ENCODE measurements at regions not wholly inside any gene's neighbourhood (a gene's known extent, or its start where the extent isn't known, plus 50 kb on each side); places are given as distances from the start of the nearest gene placed in this dataset.

DNA sequence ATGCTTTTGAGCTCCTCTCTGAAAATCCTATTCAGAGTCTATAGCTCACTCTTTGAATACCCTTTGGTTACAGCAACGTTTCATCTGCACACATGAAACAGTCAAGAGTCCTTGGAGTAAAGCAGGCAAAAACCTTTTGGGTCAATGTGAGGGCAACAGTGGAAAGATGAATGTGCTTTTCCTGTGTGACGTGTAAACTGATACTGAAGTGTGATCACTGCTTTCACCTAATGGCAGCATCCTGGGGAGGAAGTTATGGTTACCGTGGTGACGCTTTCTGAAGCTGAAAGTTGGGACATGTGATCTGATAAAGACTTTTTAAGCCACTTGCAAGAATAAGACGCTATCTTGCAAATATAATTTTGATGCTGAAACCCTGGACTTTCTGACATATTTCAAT lies 160.0 kb downstream of the SEC16B start:
- Histone ChIP-seq H3K4me3 (ENCODE audit: low read depth in 1 of 3, low read length in 3 of 3) (no peak overlapping the region), H3K4me1 (ENCODE audit: control insufficient read depth in 3 of 3, insufficient read depth in 2 of 3, low read depth in 1 of 3, low read length in 2 of 3) (no peaks in the 10 kb centered on the region), H3K27ac (ENCODE audit: low read depth in 1 of 3, low read length in 2 of 3) (no peak overlapping the region), H3K36me3 (ENCODE audit: control insufficient read depth in 3 of 3, insufficient read depth in 2 of 3, low read depth in 1 of 3, low read length in 3 of 3) (no peaks in the 10 kb centered on the region), H3K27me3 (ENCODE audit: control insufficient read depth in 3 of 3, insufficient read depth in 3 of 3, low read length in 3 of 3) (no peaks in the 10 kb centered on the region), H3K9me3 (ENCODE audit: control insufficient read depth in 2 of 2, insufficient read depth in 1 of 2, low read depth in 1 of 2, low read length in 1 of 2) (peaks cover 0 to 3% of the 10 kb centered on the region in 2 donors)
- DNase-seq (no peak), FAIRE-seq (no peak)
- 60 to 74% (median 67%) methylated on average over 5 of the region's 5 CpGs for WGBS, 3 donors

DNA sequence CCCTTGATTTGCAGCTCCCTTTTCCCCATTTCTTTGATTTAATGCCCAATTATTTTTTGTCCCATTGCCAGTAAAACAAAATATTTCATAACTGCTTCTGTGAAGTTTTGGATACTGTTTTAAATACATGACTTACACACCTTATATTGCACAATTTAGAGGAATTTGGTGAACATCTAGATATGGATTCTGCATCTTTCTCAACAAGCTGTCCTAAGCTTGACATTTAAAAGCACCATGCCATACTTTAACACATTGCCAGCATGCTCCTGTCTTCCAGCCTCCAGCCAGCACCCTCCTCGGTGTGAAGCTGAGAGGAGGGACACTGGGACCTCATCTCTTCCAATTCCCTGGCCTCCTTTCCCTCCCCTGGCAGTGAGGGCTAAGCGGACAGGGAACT lies 167.6 kb downstream of the SEC16B start:
- no peak for FAIRE-seq
- no peak for DNase-seq
- WGBS, 3 donors, result 68 to 73% (median 71%) methylated on average over 2 of the region's 2 CpGs
- H3K4me1 ChIP-seq (ENCODE audit: control insufficient read depth in 3 of 3, insufficient read depth in 2 of 3, low read depth in 1 of 3, low read length in 2 of 3), result no peaks in the 10 kb centered on the region
- peaks cover 0 to 6% of the 10 kb centered on the region in 2 donors for H3K9me3 ChIP-seq (ENCODE audit: control insufficient read depth in 2 of 2, insufficient read depth in 1 of 2, low read depth in 1 of 2, low read length in 1 of 2)
- H3K36me3 ChIP-seq (ENCODE audit: control insufficient read depth in 3 of 3, insufficient read depth in 2 of 3, low read depth in 1 of 3, low read length in 3 of 3), result no peaks in the 10 kb centered on the region
- H3K27ac ChIP-seq (ENCODE audit: low read depth in 1 of 3, low read length in 2 of 3), result no peak overlapping the region
- no peak overlapping the region for H3K4me3 ChIP-seq (ENCODE audit: low read depth in 1 of 3, low read length in 3 of 3)
- peaks cover 0 to 6% (median 2%) of the 10 kb centered on the region in 3 donors for H3K27me3 ChIP-seq (ENCODE audit: control insufficient read depth in 3 of 3, insufficient read depth in 3 of 3, low read length in 3 of 3)

DNA sequence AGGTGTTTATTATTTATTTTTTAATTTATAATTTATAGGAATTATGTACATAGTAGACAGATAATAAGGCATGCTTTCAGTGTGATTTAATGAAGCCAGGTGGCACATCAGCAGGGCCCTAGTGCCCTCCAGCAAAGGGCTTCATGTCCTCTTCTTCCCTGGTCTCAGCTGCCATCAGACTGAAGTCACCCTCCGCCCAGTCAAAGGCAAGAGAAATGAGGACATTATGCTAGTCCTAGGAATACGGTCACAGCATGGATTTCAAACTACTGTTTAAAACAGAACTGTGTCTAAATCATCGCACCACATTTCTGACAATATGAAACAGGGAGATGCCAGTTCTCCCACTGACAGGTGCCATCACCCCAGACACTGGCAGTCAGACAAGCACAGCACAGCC lies 168.1 kb downstream of the SEC16B start:
- no peak overlapping the region for H3K27ac ChIP-seq (ENCODE audit: low read depth in 1 of 3, low read length in 2 of 3)
- no peak for FAIRE-seq
- H3K36me3 ChIP-seq (ENCODE audit: control insufficient read depth in 3 of 3, insufficient read depth in 2 of 3, low read depth in 1 of 3, low read length in 3 of 3), result no peaks in the 10 kb centered on the region
- H3K9me3 ChIP-seq (ENCODE audit: control insufficient read depth in 2 of 2, insufficient read depth in 1 of 2, low read depth in 1 of 2, low read length in 1 of 2), result peaks cover 0 to 6% of the 10 kb centered on the region in 2 donors
- no peaks in the 10 kb centered on the region for H3K4me1 ChIP-seq (ENCODE audit: control insufficient read depth in 3 of 3, insufficient read depth in 2 of 3, low read depth in 1 of 3, low read length in 2 of 3)
- 90 to 94% (median 92%) methylated on average over 3 of the region's 3 CpGs for WGBS, 3 donors
- peaks cover 0 to 6% (median 2%) of the 10 kb centered on the region in 3 donors for H3K27me3 ChIP-seq (ENCODE audit: control insufficient read depth in 3 of 3, insufficient read depth in 3 of 3, low read length in 3 of 3)
- no peak overlapping the region for H3K4me3 ChIP-seq (ENCODE audit: low read depth in 1 of 3, low read length in 3 of 3)
- no peak for DNase-seq

DNA sequence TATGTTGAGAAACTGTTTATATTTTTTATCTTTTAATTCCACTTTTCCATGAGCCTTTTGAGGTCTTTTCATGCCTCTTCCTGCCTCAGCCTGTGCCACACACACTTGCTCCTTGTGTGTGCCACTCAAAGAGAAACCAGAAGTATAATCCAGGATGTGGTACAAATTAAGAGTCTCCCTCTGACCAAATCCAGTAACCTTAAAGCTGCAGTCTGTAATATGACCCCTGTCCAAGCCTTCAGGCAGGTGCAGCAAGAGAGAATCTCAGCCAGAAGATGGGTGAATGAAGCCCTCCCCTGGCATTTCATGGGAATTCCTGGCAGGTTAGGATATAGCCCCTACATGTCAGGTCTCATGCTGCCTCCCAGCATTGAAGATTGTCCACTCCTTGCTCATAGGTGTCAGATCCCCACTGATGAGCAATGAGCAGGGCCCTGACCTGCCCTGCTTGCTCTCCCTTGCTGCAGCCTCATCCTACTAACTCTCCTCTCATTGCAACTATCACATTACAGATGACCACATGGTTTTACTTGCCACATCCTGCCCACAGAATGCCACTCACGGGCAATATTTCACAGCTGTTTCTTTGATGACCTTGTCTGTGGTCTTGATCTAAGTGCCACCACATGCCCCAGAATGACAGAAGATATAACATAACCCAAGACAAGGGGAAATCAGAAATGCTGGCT lies 169.3 kb downstream of the SEC16B start:
- Histone ChIP-seq H3K36me3 (ENCODE audit: control insufficient read depth in 3 of 3, insufficient read depth in 2 of 3, low read depth in 1 of 3, low read length in 3 of 3) (no peaks in the 10 kb centered on the region), H3K4me1 (ENCODE audit: control insufficient read depth in 3 of 3, insufficient read depth in 2 of 3, low read depth in 1 of 3, low read length in 2 of 3) (no peaks in the 10 kb centered on the region), H3K4me3 (ENCODE audit: low read depth in 1 of 3, low read length in 3 of 3) (no peak overlapping the region), H3K27ac (ENCODE audit: low read depth in 1 of 3, low read length in 2 of 3) (no peak overlapping the region), H3K27me3 (ENCODE audit: control insufficient read depth in 3 of 3, insufficient read depth in 3 of 3, low read length in 3 of 3) (peaks cover 0 to 6% (median 2%) of the 10 kb centered on the region in 3 donors), H3K9me3 (ENCODE audit: control insufficient read depth in 2 of 2, insufficient read depth in 1 of 2, low read depth in 1 of 2, low read length in 1 of 2) (peaks cover 0 to 6% of the 10 kb centered on the region in 2 donors)
- no peak for DNase-seq
- FAIRE-seq, result no peak
- WGBS, 3 donors, result 33 to 76% (median 42%) methylated on average over 1 of the region's 1 CpG

DNA sequence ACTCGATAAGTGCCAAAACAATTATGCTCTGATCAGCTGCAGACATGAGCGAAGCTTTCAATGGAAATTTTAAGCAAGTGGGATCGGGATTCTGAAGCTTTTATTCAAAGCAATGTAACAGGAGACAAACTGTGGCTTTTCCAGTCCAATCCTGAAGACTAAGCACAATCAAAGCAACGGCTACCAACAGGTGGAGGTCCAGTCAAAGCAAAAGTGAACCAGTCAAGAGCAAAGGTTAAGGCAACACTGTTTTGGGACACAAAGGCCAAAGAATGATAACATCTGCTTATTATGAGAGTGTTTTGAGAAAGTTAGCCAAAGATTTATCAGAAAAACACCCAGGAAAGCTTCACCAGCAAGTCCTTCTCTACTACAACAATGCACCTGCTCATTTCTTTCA lies 170.1 kb downstream of the SEC16B start:
- Histone ChIP-seq H3K36me3 (ENCODE audit: control insufficient read depth in 3 of 3, insufficient read depth in 2 of 3, low read depth in 1 of 3, low read length in 3 of 3) (no peaks in the 10 kb centered on the region), H3K4me1 (ENCODE audit: control insufficient read depth in 3 of 3, insufficient read depth in 2 of 3, low read depth in 1 of 3, low read length in 2 of 3) (no peaks in the 10 kb centered on the region), H3K4me3 (ENCODE audit: low read depth in 1 of 3, low read length in 3 of 3) (no peak overlapping the region), H3K27ac (ENCODE audit: low read depth in 1 of 3, low read length in 2 of 3) (no peak overlapping the region), H3K27me3 (ENCODE audit: control insufficient read depth in 3 of 3, insufficient read depth in 3 of 3, low read length in 3 of 3) (peaks cover 0 to 6% (median 2%) of the 10 kb centered on the region in 3 donors), H3K9me3 (ENCODE audit: control insufficient read depth in 2 of 2, insufficient read depth in 1 of 2, low read depth in 1 of 2, low read length in 1 of 2) (peaks cover 0 to 6% of the 10 kb centered on the region in 2 donors)
- DNase-seq (no peak), FAIRE-seq (no peak)
- 71 to 81% (median 73%) methylated on average over 4 of the region's 4 CpGs for WGBS, 3 donors

DNA sequence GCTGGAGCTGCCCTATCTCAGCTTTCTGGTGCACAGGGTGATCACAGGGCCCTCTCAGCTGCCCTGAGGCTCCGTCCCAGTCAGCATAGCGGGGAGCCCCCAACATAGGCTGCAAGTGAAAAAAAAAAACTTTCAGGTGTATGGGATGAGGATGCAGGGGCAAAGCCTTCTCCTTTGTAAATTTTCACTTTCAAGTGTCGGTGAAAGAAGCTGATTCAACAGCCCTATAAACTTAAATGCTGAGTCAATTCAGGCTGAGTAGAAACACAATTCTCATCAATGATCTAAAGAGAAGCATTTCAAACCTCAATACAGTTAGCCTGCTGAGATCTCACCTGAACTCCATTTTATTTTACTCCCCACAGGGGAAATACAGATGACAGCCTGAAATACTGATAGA lies 171.2 kb downstream of the SEC16B start:
- FAIRE-seq, result no peak
- Histone ChIP-seq H3K9me3 (ENCODE audit: control insufficient read depth in 2 of 2, insufficient read depth in 1 of 2, low read depth in 1 of 2, low read length in 1 of 2) (peaks cover 0 to under 1% of the 10 kb centered on the region in 2 donors), H3K4me3 (ENCODE audit: low read depth in 1 of 3, low read length in 3 of 3) (no peak overlapping the region), H3K36me3 (ENCODE audit: control insufficient read depth in 3 of 3, insufficient read depth in 2 of 3, low read depth in 1 of 3, low read length in 3 of 3) (no peaks in the 10 kb centered on the region), H3K27me3 (ENCODE audit: control insufficient read depth in 3 of 3, insufficient read depth in 3 of 3, low read length in 3 of 3) (peaks cover 0 to 6% (median 0%) of the 10 kb centered on the region in 3 donors), H3K27ac (ENCODE audit: low read depth in 1 of 3, low read length in 2 of 3) (no peak overlapping the region), H3K4me1 (ENCODE audit: control insufficient read depth in 3 of 3, insufficient read depth in 2 of 3, low read depth in 1 of 3, low read length in 2 of 3) (no peaks in the 10 kb centered on the region)
- no peak for DNase-seq
- WGBS, 3 donors, result 66 to 72% (median 70%) methylated on average over 3 of the region's 3 CpGs

DNA sequence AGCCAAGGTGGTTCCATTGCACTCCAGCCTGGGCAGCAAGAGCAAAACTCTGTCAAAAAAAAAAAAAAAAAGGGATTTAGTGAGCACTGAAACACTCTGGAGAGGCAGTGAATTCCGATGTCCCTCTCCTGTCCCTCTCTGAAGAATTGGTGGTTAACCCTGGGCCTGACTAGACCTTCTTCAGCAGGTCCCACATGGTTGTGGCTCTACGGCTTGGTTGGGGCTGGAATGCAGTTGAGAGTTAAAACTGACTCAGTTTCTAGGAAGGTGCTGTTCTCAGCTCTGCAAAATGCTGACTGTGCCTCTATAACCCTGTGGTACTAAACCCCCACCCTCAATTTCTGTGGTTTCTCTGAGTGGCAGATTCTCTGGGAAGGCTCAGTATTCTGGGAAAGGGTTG lies 173.3 kb downstream of the SEC16B start:
- no peak for FAIRE-seq
- H3K27me3 ChIP-seq (ENCODE audit: control insufficient read depth in 3 of 3, insufficient read depth in 3 of 3, low read length in 3 of 3), result peaks cover 0 to 3% (median 0%) of the 10 kb centered on the region in 3 donors
- no peaks in the 10 kb centered on the region for H3K36me3 ChIP-seq (ENCODE audit: control insufficient read depth in 3 of 3, insufficient read depth in 2 of 3, low read depth in 1 of 3, low read length in 3 of 3)
- DNase-seq, result no peak
- no peaks in the 10 kb centered on the region for H3K9me3 ChIP-seq (ENCODE audit: control insufficient read depth in 2 of 2, insufficient read depth in 1 of 2, low read depth in 1 of 2, low read length in 1 of 2)
- H3K27ac ChIP-seq (ENCODE audit: low read depth in 1 of 3, low read length in 2 of 3), result no peak overlapping the region
- WGBS, 3 donors, result 88 to 97% (median 91%) methylated on average over 2 of the region's 2 CpGs
- no peaks in the 10 kb centered on the region for H3K4me1 ChIP-seq (ENCODE audit: control insufficient read depth in 3 of 3, insufficient read depth in 2 of 3, low read depth in 1 of 3, low read length in 2 of 3)
- no peak overlapping the region for H3K4me3 ChIP-seq (ENCODE audit: low read depth in 1 of 3, low read length in 3 of 3)

DNA sequence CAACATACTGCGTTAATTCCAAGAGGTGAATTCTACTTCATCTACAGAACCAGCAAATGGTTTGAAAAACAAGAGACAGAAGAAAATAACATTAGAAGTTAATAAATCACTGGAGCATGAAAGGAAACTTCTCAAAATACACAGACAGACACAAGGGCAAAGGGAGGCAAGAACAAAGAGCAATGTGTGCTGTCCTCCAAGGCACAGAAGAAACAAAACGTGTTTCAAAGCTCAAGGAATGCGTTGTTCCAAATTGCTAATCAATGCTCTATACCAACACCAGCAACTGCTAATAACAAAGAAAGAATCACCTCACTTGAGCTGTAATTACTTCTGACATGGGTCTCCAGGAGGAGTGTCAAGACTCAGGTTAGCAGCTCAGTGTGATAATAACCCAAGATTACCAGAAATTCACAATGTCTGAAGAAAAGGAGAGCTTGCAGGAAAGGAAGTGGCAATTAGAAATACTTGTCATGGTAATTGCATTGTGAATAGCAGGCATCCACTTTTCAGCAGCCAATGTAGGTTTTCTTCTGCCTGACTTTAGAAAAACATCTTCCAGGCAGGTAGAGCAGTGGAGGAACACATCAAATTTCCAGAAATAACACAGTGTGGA lies 175.4 kb downstream of the SEC16B start:
- 31 to 49% (median 38%) methylated on average over 3 of the region's 3 CpGs for WGBS, 3 donors
- H3K4me3 ChIP-seq (ENCODE audit: low read depth in 1 of 3, low read length in 3 of 3), result no peak overlapping the region
- H3K27me3 ChIP-seq (ENCODE audit: control insufficient read depth in 3 of 3, insufficient read depth in 3 of 3, low read length in 3 of 3), result peaks cover 0 to 3% (median 0%) of the 10 kb centered on the region in 3 donors
- FAIRE-seq, result no peak
- H3K36me3 ChIP-seq (ENCODE audit: control insufficient read depth in 3 of 3, insufficient read depth in 2 of 3, low read depth in 1 of 3, low read length in 3 of 3), result no peaks in the 10 kb centered on the region
- H3K9me3 ChIP-seq (ENCODE audit: control insufficient read depth in 2 of 2, insufficient read depth in 1 of 2, low read depth in 1 of 2, low read length in 1 of 2), result no peaks in the 10 kb centered on the region
- no peak overlapping the region for H3K27ac ChIP-seq (ENCODE audit: low read depth in 1 of 3, low read length in 2 of 3)
- H3K4me1 ChIP-seq (ENCODE audit: control insufficient read depth in 3 of 3, insufficient read depth in 2 of 3, low read depth in 1 of 3, low read length in 2 of 3), result no peaks in the 10 kb centered on the region
- no peak for DNase-seq

Measured in small intestine (tissue), 7 donors.